COLO668 (cell line): ENCODE measurements at regions not wholly inside any gene's neighbourhood (a gene's known extent, or its start where the extent isn't known, plus 50 kb on each side); places are given as distances from the start of the nearest gene placed in this dataset.

Experiments
- DNase-seq: peaks from one replicate; lab custom pipeline; 2025; ENCODE audit not compliant: unreplicated experiment; lab: John Stamatoyannopoulos, UW

DNA sequence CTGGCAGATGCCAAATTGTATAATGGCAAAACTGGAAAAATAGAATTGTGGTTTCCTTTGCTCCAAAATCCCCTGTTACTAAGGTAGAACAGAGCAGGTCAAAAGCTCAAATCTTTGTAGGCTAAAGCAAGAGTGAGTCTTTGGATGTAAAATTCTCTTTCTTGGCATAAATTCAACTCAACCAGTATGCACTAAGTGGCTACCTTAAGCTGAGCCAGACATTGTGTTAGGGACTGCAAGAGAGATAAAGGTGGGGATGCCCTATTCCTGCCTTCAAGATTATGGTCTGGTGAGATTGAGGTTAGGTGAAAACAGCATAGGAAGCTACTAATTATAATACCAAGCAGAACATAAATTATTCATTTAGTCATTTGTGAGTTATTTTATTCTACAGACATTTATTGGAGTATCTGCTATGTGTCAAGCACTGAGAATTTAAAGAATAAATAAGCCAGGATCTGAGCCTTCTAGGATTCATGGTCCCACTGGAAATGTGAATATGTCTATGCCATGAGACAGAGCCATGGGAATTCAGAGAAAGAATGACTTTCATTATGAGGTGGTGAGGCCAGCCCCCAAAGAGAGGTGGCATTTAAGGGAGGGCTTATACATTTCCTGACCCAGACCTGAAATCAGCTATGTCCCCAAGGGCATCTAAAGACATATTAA lies 198.0 kb upstream of the NCKAP5 start:
- DNase-seq = no peak

GRCh38 chr2:133768256-133768655 lies 200.0 kb upstream of the NCKAP5 start:
- DNase-seq = no peak

- no peak for DNase-seq
Observed at GRCh38 chr2:133768658-133769435, 200.6 kb upstream of the NCKAP5 start.

DNA sequence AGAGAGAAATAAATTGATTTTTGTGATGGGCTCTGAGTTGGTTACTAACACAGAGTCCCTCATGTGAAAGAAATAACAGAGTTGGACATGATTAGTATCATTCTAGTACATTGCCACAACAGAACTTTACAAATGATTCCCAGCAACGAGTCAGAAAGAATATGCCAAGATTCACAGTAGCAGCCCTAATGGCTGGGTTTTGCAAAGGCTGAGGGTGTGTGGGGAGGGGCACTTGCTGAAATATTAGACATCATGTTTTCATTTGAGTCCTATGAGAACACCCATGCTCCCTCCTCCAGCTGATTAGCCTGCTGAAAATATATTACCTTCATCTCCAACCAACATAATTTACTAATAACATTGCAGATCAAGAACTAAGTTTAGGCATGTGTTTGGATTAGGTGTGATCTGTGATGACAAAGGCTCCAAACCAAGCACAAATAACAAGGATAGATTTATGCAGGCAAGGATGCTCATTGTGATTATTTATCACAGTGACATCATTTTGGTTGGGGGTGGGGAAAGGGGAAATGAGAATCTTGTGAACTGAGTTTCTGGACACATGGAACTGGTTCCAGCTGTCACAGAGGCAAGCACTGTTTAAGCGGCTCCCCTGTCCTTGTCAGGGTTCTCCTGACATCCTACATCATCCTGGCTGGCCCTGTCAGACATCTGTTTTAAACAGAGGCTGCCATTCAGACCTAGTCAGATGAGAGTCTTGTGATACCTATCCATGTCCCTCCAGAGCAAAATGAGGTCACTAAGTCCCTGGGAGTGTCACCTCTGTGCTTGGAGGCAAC lies 205.8 kb upstream of the NCKAP5 start:
- no peak for DNase-seq

- DNase-seq = no peak
Observed at GRCh38 chr2:133774654-133775015, 206.4 kb upstream of the NCKAP5 start.

DNA sequence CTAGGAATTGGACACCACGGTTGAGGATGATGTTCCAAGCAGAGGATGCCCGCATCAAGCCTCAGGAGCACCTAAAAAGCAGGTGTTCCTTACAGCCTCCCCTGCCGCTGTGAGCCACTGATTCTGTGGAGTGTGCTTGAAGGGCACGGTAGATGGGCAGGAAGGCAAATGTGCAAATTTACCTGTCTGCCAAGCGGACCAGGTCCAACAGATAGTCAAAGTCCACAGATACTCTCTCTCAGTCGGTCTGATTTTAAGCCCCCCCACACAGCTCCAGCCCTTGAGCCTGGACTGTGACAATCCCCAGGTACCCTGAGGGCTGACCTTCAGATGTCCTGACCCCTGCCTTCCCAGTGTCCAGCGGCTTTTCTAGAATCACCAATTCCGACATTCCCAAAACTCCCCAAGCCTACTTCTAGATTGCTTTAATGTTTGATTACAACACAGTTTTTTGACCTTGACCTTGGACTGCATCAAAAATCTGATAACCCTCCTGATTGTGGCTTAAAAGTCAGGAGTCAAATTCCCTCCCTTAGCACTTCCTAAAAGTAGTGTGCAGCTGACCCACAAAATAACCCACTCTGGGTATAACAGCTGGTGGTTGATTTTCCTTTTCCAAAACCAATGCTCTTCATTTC lies 208.8 kb upstream of the NCKAP5 start:
- DNase-seq = no peak

DNA sequence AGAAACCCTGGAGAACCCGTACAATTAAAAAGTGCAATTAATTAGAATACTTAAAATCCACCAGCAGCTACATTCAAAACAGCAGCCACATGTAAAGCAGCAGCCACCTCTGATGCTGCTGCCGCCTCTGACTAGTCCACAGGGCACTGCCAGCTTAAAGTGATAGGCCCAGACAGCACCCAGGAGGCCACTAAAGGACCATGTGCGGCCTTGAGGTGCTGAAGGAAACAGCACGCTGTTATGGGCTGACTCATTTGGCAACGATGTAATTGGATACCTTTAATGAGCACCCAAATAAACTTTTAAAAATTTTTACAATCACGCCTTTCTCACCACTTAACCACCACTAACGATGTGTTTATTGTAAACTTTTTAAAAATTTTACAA lies 209.3 kb upstream of the NCKAP5 start:
- DNase-seq = peak; percentile 16

- peak; percentile 73 for DNase-seq
Observed at GRCh38 chr2:133780099-133780996, 212.1 kb upstream of the NCKAP5 start.

DNA sequence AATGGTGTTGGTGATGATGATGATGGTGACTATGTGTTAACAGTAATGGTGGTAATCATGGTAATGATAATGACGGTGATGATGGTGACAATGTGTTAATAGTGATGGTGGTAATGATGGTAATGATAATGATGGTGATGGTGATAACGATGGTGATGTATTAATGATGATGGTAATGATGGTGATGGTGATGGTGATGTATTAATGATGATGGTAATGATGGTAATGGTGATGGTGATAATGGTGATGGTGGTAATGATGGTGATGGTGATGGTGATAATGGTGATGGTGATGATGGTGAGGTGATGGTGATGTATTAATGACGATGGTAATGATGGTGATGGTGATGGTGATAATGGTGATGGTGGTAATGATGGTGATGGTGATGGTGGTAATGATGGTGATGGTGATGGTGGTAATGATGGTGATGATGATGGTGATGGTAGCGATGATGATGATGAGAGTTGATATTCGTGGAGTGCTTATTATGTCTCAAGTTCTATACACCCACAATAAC lies 212.8 kb upstream of the NCKAP5 start:
- DNase-seq = no peak

- DNase-seq = no peak
Observed at GRCh38 chr2:133787207-133787606, 218.9 kb upstream of the NCKAP5 start.

DNA sequence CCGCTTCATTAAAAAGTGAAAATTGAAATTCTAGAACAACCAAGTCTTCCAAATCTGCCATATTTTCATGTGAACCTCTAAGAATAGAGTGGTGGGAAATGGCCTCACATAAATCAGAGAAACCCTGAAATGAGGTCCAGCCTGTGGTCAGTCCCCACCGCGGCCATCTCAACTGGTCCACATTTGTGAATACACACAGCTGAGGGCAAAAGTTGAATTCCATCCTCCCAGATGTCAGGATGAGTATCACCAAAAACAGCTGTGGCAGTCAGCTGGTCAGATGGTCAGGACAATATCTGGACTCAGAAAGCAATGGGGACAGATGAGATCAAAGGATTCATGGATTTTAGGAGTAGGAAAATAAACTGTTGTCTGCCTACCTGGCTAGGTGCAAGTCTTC lies 219.4 kb upstream of the NCKAP5 start:
- DNase-seq = no peak

DNA sequence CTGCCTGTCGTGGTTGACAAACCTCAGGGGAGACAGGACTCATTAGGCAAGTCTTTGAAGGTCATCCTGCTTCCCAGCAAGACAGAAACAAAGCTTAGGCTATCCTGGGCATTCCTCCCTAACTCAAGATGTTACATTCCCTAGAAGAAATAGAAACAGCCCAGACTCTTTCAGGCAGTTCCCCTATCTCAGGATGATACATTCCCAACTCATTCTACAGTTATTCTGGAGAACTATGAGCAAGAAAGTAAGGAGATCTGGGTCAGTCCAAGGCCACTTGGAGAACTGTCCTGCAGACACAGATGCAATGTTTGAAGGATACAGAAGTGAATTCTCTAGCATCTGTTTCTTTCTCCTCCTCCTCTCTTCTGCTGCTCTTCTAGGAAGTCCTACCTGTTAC lies 220.1 kb upstream of the NCKAP5 start:
- no peak for DNase-seq

DNA sequence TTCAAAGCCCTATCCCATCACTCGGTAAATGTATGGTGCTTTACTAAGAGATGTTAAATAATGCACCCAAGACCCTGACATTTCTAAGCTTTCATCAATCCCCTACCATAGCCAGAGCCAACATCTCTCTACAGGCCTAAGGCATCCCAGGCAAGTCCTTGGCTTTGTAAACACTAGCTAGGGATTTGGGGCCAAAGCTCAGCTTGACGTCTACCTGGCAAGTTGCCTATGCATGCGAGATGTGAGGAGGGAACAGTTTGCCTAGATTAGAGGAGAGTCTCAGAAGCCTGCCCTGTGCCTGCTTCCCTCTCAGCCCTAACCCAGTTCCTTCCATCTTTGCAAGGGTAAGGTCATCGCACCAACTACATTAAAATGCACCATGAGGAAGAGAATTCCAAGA lies 221.5 kb upstream of the NCKAP5 start:
- DNase-seq = no peak

- no peak for DNase-seq
Observed at GRCh38 chr2:133790711-133791110, 222.4 kb upstream of the NCKAP5 start.

DNA sequence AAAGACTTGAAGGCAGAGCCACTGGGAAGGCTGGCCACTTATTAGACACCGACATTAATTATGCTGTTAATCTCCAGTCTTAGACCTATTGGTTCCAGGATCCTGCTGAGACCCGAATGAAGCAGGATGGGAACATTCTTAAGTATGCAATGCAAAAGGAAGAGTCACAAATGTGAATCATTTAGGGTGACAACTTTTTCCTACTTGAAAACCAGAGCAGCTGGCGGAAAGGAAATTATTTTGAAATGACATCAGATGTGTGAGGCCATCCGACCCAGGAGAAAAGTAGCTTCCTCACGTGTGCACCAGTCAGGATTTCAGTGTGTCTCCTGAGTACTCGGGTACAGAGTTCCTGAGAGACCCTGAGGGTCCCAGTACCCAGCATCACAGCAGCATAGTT lies 222.9 kb upstream of the NCKAP5 start:
- DNase-seq = no peak

DNA sequence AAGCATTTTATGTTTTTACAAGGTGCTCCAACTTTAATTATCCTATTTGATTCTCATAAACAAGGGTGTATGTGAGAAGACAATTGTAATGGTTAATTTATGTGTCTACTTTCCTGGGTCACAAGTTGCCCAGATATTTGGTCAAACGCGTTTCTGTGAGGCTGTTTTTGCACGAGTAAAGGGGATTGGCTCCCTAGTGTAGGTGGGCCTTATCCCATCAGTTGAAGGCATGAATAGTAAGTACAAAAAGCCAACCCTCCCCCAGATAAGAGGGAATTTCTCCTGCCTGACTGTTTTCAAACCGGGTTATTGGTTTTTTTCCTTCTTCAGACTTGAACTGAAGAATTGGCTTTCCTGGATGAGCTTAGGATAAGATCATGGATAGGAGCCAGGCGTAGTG lies 224.0 kb upstream of the NCKAP5 start:
- no peak for DNase-seq

GRCh38 chr2:133794114-133794513 lies 225.9 kb upstream of the NCKAP5 start:
- no peak for DNase-seq

GRCh38 chr2:133801946-133802345 lies 233.7 kb upstream of the NCKAP5 start:
- DNase-seq = peak; percentile 6

GRCh38 chr2:133802409-133803039 lies 234.3 kb upstream of the NCKAP5 start:
- peak; percentile 42 for DNase-seq

GRCh38 chr2:133806564-133806963 lies 238.3 kb upstream of the NCKAP5 start:
- DNase-seq = no peak
